ENCODE measurements at regions not wholly inside any gene's neighbourhood (a gene's known extent, or its start where the extent isn't known, plus 50 kb on each side); places are given as distances from the start of the nearest gene placed in this dataset.

GRCh38 chr2:54397426-54397825, 58.7 kb upstream of the SPTBN1 start:
- no peaks in the 10 kb centered on the region for H3K27me3 ChIP-seq (ENCODE audit: control insufficient read depth, insufficient read depth, low read length)
- H3K4me1 ChIP-seq (ENCODE audit: control insufficient read depth, insufficient read depth, low read length), result no peaks in the 10 kb centered on the region
- H3K9ac ChIP-seq (ENCODE audit: low read length), result no peak overlapping the region
- no peaks in the 10 kb centered on the region for H3K36me3 ChIP-seq (ENCODE audit: control insufficient read depth, insufficient read depth, low read length)
- H3K4me3 ChIP-seq (ENCODE audit: low read length), result no peak overlapping the region
- H3K27ac ChIP-seq (ENCODE audit: low read depth, low read length), result no peak overlapping the region

- H3K27ac ChIP-seq (ENCODE audit: low read depth, low read length), result no peak overlapping the region
- no peaks in the 10 kb centered on the region for H3K27me3 ChIP-seq (ENCODE audit: control insufficient read depth, insufficient read depth, low read length)
- H3K4me1 ChIP-seq (ENCODE audit: control insufficient read depth, insufficient read depth, low read length), result no peaks in the 10 kb centered on the region
These were observed 54.6 kb upstream of the SPTBN1 start for GRCh38 chr2:54401554-54401953.

GRCh38 chr2:54402350-54402749, 53.8 kb upstream of the SPTBN1 start:
- no peaks in the 10 kb centered on the region for H3K4me1 ChIP-seq (ENCODE audit: control insufficient read depth, insufficient read depth, low read length)
- H3K9ac ChIP-seq (ENCODE audit: low read length), result no peak overlapping the region
- H3K27ac ChIP-seq (ENCODE audit: low read depth, low read length), result no peak overlapping the region
- no peak overlapping the region for H3K4me3 ChIP-seq (ENCODE audit: low read length)
- no peaks in the 10 kb centered on the region for H3K36me3 ChIP-seq (ENCODE audit: control insufficient read depth, insufficient read depth, low read length)
- no peaks in the 10 kb centered on the region for H3K27me3 ChIP-seq (ENCODE audit: control insufficient read depth, insufficient read depth, low read length)

More at GRCh38 chr2:54401554-54401953, 54.6 kb upstream of the SPTBN1 start:
- Histone ChIP-seq H3K36me3 (ENCODE audit: control insufficient read depth, insufficient read depth, low read length) (no peaks in the 10 kb centered on the region), H3K4me3 (ENCODE audit: low read length) (no peak overlapping the region), H3K9ac (ENCODE audit: low read length) (no peak overlapping the region)

GRCh38 chr2:54403512-54404238, 52.5 kb upstream of the SPTBN1 start:
- H3K4me3 ChIP-seq (ENCODE audit: low read length), result no peak overlapping the region
- no peak overlapping the region for H3K27ac ChIP-seq (ENCODE audit: low read depth, low read length)
- H3K4me1 ChIP-seq (ENCODE audit: control insufficient read depth, insufficient read depth, low read length), result no peaks in the 10 kb centered on the region
- H3K27me3 ChIP-seq (ENCODE audit: control insufficient read depth, insufficient read depth, low read length), result no peaks in the 10 kb centered on the region
- H3K36me3 ChIP-seq (ENCODE audit: control insufficient read depth, insufficient read depth, low read length), result no peaks in the 10 kb centered on the region
- H3K9ac ChIP-seq (ENCODE audit: low read length), result no peak overlapping the region

GRCh38 chr2:54404270-54404669, 51.9 kb upstream of the SPTBN1 start:
- H3K27ac ChIP-seq (ENCODE audit: low read depth, low read length), result no peak overlapping the region
- no peaks in the 10 kb centered on the region for H3K27me3 ChIP-seq (ENCODE audit: control insufficient read depth, insufficient read depth, low read length)
- no peaks in the 10 kb centered on the region for H3K4me1 ChIP-seq (ENCODE audit: control insufficient read depth, insufficient read depth, low read length)
- H3K9ac ChIP-seq (ENCODE audit: low read length), result no peak overlapping the region
- no peaks in the 10 kb centered on the region for H3K36me3 ChIP-seq (ENCODE audit: control insufficient read depth, insufficient read depth, low read length)
- H3K4me3 ChIP-seq (ENCODE audit: low read length), result no peak overlapping the region

GRCh38 chr2:54406031-54406430, 50.1 kb upstream of the SPTBN1 start:
- Histone ChIP-seq H3K4me1 (ENCODE audit: control insufficient read depth, insufficient read depth, low read length) (no peaks in the 10 kb centered on the region), H3K9ac (ENCODE audit: low read length) (no peak overlapping the region), H3K27me3 (ENCODE audit: control insufficient read depth, insufficient read depth, low read length) (no peaks in the 10 kb centered on the region), H3K36me3 (ENCODE audit: control insufficient read depth, insufficient read depth, low read length) (no peaks in the 10 kb centered on the region), H3K27ac (ENCODE audit: low read depth, low read length) (no peak overlapping the region), H3K4me3 (ENCODE audit: low read length) (no peak overlapping the region)

All from rectal smooth muscle tissue (tissue), 1 donor.